AG04450 (cell line): ENCODE measurements at regions not wholly inside any gene's neighbourhood (a gene's known extent, or its start where the extent isn't known, plus 50 kb on each side); places are given as distances from the start of the nearest gene placed in this dataset.

Experiments
- CTCF ChIA-PET: fragments of 300-600, 350-600 bp; formaldehyde crosslinking; extraction: SDS; loops from one replicate; lab custom pipeline; 2022; ENCODE audit warnings: antibody characterized with exemption, inconsistent platforms; lab: Charles Lee
- POLR2A ChIA-PET: fragments of 350-600 bp; formaldehyde crosslinking; extraction: SDS; loops from one replicate; lab custom pipeline; 2021; ENCODE audit warnings: antibody characterized with exemption, inconsistent platforms; lab: Yijun Ruan, JAX
- DNase-seq: peaks from one replicate; pipeline ENCODE4 v3.0.0-alpha.2; 2011; ENCODE audit warnings: low read depth, low spot score
- H3K27ac ChIP-seq: one replicate; pipeline ENCODE4 v1.5.1; 2012; ENCODE audit warnings: low read depth, low read length, control low read depth
- H3K27me3 ChIP-seq: one replicate; pipeline ENCODE4 v1.6.0; 2012; ENCODE audit warnings: low read length; ENCODE audit not compliant: control insufficient read depth, insufficient read depth
- H3K4me3 ChIP-seq: 2 replicates; pipeline ENCODE4 v1.5.1; 2011; ENCODE audit warnings: mild to moderate bottlenecking, low read depth, low read length, control low read depth
- H3K9me3 ChIP-seq: 2 replicates; pipeline ENCODE4 v1.5.1; 2012; ENCODE audit warnings: low read length; ENCODE audit not compliant: control insufficient read depth, insufficient read depth
- CTCF ChIP-seq: IDR thresholded peaks from 2 replicates; pipeline ENCODE4 v1.5.1; 2011; ENCODE audit warnings: low read depth, low read length, control low read depth, inconsistent platforms

GRCh38 chr5:85484982-85485574 lies 1100.4 kb upstream of the EDIL3 start:
- TF ChIP-seq CTCF = no peak
- POLR2A ChIA-PET = no interaction called here
- no peak for DNase-seq
- H3K4me3 ChIP-seq = no peak overlapping the region
- H3K27ac ChIP-seq = no peak overlapping the region
- no peaks in the 10 kb centered on the region; the same call in 1 of the 2 replicates for H3K9me3 ChIP-seq
- H3K27me3 ChIP-seq = no peaks in the 10 kb centered on the region
- CTCF ChIA-PET = no interaction called here

- TF ChIP-seq CTCF = no peak
- Histone ChIP-seq H3K27ac (no peak overlapping the region), H3K9me3 (no peaks in the 10 kb centered on the region; the same call in 1 of the 2 replicates), H3K27me3 (no peaks in the 10 kb centered on the region), H3K4me3 (no peak overlapping the region)
- no peak for DNase-seq
- ChIA-PET CTCF (no interaction called here), POLR2A (no interaction called here)
These were observed 1103.6 kb upstream of the EDIL3 start for GRCh38 chr5:85488295-85488694.

GRCh38 chr5:85500869-85501268 lies 1116.2 kb upstream of the EDIL3 start:
- Histone ChIP-seq H3K4me3 (no peak overlapping the region), H3K27me3 (no peaks in the 10 kb centered on the region), H3K9me3 (peaks cover 3% of the 10 kb centered on the region; the same call in 1 of the 2 replicates), H3K27ac (no peak overlapping the region)
- TF ChIP-seq CTCF = no peak
- no peak for DNase-seq
- CTCF ChIA-PET = no interaction called here
- POLR2A ChIA-PET = no interaction called here

GRCh38 chr5:85512896-85513295 lies 1104.8 kb upstream of the COX7C start:
- Histone ChIP-seq H3K9me3 (peaks cover 2% of the 10 kb centered on the region; the same call in 1 of the 2 replicates), H3K27ac (no peak overlapping the region), H3K4me3 (no peak overlapping the region), H3K27me3 (no peaks in the 10 kb centered on the region)
- ChIA-PET POLR2A (no interaction called here), CTCF (no interaction called here)
- no peak for DNase-seq
- no peak for TF ChIP-seq CTCF

- Histone ChIP-seq H3K4me3 (no peak overlapping the region), H3K27me3 (no peaks in the 10 kb centered on the region), H3K27ac (no peak overlapping the region), H3K9me3 (peaks cover 2% of the 10 kb centered on the region; the same call in 1 of the 2 replicates)
- TF ChIP-seq CTCF = no peak
- no peak for DNase-seq
- CTCF ChIA-PET = no interaction called here
- POLR2A ChIA-PET = no interaction called here
These were observed 1102.2 kb upstream of the COX7C start for GRCh38 chr5:85515588-85515987.
